ENCODE measurements at regions not wholly inside any gene's neighbourhood (a gene's known extent, or its start where the extent isn't known, plus 50 kb on each side); places are given as distances from the start of the nearest gene placed in this dataset.
"Not testable (repeated sequence)": the region's sequence is repeated elsewhere in the genome, so short reads cannot be mapped to it uniquely, and the experiment has no call there.

DNA sequence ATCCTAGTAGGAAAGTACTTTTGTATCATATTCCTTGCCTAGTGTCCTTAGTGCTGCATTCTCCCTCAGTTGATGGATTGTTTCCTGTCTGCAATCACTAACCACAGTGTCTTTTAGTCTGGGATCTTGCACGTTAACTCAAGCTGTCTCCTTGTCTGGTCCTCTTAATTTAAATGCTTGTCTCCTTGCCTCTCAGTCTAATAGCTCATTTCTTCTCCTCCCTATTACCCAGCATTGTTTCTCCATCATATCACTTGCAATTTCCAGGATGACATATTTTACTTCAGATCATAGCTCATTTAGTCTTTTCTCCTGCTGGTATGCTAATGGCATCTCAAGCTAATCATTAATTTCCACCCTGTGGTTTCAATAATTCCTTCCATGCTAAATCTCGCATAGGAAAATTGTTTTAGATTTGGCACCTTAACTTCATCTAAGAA, 2052.0 kb upstream of the C9orf72 start:
- TF ChIP-seq, protein P1, sequence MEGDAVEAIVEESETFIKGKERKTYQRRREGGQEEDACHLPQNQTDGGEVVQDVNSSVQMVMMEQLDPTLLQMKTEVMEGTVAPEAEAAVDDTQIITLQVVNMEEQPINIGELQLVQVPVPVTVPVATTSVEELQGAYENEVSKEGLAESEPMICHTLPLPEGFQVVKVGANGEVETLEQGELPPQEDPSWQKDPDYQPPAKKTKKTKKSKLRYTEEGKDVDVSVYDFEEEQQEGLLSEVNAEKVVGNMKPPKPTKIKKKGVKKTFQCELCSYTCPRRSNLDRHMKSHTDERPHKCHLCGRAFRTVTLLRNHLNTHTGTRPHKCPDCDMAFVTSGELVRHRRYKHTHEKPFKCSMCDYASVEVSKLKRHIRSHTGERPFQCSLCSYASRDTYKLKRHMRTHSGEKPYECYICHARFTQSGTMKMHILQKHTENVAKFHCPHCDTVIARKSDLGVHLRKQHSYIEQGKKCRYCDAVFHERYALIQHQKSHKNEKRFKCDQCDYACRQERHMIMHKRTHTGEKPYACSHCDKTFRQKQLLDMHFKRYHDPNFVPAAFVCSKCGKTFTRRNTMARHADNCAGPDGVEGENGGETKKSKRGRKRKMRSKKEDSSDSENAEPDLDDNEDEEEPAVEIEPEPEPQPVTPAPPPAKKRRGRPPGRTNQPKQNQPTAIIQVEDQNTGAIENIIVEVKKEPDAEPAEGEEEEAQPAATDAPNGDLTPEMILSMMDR (conservative IDR thresholded peaks at IDR 0.05; ENCODE audit: low read length), result no peak
- DNase-seq (ENCODE audit: low read depth), result no peak
- no peak overlapping the region for H3K4me3 ChIP-seq (ENCODE audit: low read length)

DNA sequence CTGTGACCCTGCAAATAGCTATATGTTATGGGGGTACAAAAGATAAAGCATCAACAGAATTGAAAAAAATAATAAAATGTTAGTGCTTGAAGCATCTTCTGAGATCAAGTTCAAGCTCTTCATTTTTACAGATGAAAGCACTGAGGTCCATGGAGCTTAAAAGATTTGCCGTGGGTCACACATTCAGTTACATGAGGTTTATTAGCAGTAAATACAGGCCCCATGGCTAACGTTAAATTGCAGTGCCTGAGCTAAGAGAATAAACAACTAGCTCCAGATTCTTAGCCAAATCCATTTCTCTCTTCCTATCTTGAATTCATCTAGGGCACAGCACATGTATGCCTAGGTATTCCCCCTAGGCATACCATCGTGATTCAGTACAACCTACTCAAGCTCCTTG, 2052.7 kb upstream of the C9orf72 start:
- TF ChIP-seq, protein P1 (conservative IDR thresholded peaks at IDR 0.05; ENCODE audit: low read length), result no peak
- no peak for DNase-seq (ENCODE audit: low read depth)
- no peak overlapping the region for H3K4me3 ChIP-seq (ENCODE audit: low read length)

DNA sequence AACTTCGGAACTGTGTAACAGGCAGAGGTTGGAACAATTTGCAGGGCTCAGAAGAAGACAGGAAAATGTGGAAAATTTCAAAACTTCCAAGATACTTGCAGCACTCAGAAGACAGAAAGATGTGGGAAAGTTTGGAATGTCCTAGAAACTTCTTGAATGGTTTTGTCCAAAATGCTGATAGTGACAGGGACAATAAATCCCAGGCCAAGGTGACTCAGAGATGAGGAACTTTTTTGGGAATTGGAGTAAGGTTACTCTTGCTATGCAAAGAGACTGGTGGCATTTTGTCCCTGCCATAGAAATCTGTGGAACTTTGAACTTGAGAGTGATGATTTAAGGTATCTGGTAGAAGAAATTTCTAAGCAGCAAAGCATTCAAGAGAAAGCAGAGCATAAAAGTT, 2055.6 kb upstream of the C9orf72 start:
- DNase-seq (ENCODE audit: low read depth); H3K4me3 ChIP-seq (ENCODE audit: low read length): not testable (repeated sequence)

DNA sequence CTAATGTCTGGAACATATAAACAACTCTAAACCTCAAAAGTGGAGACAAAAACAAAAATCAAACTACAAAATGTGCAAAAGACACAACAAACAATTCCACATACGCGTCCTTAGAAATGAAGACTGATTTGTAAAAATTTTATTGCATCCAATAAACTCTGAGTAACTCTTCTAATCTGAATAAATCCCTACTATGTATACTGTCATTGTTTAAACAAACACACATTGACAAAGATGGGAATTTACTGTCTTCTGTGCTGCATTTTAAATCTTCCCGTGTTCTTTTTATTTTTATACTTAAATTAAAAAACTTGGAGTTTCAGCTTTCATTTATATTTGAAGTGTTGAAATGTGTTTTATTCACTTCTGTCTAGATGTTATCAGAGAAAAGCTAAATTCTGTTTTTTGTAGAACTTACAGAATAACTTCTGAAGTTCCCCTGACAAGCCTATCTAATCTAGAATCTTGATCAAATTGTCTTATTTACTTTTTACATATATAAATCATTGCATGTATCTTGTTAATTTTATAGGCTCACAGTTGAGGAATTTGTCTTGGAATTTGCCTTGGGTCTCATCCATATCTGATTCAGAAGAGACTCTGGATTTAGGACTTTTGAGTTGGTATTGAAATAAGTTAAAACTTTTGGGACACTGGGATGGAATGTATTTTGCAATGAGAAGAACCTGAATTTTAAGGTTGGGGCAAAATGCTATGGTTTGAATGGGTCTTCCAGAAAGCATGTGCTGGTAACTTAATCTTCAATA, 2064.4 kb upstream of the C9orf72 start:
- TF ChIP-seq, protein P1 (conservative IDR thresholded peaks at IDR 0.05; ENCODE audit: low read length), result no peak
- no peak for DNase-seq (ENCODE audit: low read depth)
- H3K4me3 ChIP-seq (ENCODE audit: low read length), result no peak overlapping the region

DNA sequence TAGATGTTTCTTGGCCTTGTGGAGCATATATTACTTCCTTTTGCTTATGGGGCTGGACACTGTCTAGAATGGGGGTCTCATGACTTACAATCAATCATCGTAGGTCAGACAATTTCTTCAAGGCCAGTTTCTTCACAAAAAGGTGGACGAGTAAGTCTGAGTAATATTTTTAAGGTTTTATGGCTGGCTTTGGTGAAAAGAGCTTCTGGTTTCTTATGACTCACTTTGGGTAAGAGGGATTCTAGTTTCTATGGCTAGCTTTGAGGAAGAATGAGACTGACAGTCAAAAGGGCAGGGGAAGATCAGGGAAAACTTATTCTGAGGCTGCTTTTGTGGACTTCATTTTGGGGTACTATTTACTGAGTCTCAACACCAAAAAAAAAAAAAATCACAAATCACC, 2067.2 kb upstream of the C9orf72 start:
- H3K4me3 ChIP-seq (ENCODE audit: low read length), result no peak overlapping the region
- TF ChIP-seq, protein P1 (conservative IDR thresholded peaks at IDR 0.05; ENCODE audit: low read length), result no peak
- DNase-seq (ENCODE audit: low read depth), result no peak

DNA sequence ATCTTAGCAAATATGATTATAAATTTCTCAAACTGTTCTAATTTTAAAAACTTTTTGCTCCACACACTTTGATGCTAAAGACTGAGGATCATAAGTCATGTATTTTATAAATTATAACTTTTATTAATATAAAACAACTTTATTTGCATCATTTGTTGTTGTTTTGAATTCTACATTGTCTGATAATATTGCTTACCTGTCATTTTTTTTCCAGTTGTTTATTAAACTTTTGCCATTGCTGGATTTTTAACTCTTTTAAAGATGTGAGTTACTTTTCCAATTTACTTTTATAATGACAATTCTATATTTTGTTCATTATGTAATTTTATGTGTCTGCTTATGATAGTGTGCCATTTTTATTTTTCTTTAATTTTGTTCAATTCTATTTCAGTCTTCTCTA, 2071.2 kb upstream of the C9orf72 start:
- TF ChIP-seq, protein P1 (conservative IDR thresholded peaks at IDR 0.05; ENCODE audit: low read length), result no peak
- no peak overlapping the region for H3K4me3 ChIP-seq (ENCODE audit: low read length)
- DNase-seq (ENCODE audit: low read depth), result no peak

DNA sequence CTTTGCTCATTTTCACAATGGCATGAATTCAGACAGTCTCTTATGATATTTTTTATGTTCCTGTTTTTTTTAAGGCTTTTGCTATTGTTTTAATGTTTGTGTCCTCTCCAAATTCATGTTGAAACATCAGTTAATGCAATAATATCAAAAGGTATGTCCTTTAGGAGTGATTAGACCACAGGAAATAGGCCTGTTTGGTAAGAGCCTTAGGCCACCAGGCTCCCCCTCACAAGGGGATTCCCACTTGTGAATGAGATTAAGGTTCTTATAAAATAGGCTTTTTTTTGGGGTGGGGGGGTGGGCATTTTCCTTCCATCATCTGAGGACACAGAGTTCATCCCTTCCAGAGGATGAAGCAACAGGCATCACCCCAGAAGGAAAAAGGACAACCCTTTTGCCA, 2074.2 kb upstream of the C9orf72 start:
- DNase-seq (ENCODE audit: low read depth), result no peak
- TF ChIP-seq, protein P1 (conservative IDR thresholded peaks at IDR 0.05; ENCODE audit: low read length), result no peak
- no peak overlapping the region for H3K4me3 ChIP-seq (ENCODE audit: low read length)

Measured in AG10803 (cell line).